ENCODE measurements at regions not wholly inside any gene's neighbourhood (a gene's known extent, or its start where the extent isn't known, plus 50 kb on each side); places are given as distances from the start of the nearest gene placed in this dataset.

GRCh38 chr10:65811931-65812525, 1113.8 kb upstream of the LRRTM3 start:
- no peak for TF ChIP-seq CTCF (IDR thresholded peaks at IDR 0.05; ENCODE audit: low read depth, low read length, missing control alignments)
- H3K27ac ChIP-seq, result no peak overlapping the region
- in situ Hi-C loops (cut with HindIII; ENCODE audit: low pct_ligation_motif_present, low sequenced_read_pairs), result no loop called here
- no peak for DNase-seq
- no peaks in the 10 kb centered on the region for H3K36me3 ChIP-seq (replicated peaks)
- no peaks in the 10 kb centered on the region for H3K27me3 ChIP-seq (replicated peaks)
- H3K4me3 ChIP-seq (ENCODE audit: low read depth, low read length), result no peak overlapping the region

- no peak for TF ChIP-seq CTCF (IDR thresholded peaks at IDR 0.05; ENCODE audit: low read depth, low read length, missing control alignments)
- Histone ChIP-seq H3K4me3 (ENCODE audit: low read depth, low read length) (no peak overlapping the region), H3K36me3 (replicated peaks) (no peaks in the 10 kb centered on the region), H3K27me3 (replicated peaks) (no peaks in the 10 kb centered on the region), H3K27ac (no peak overlapping the region)
- no peak for DNase-seq
- in situ Hi-C loops (cut with HindIII; ENCODE audit: low pct_ligation_motif_present, low sequenced_read_pairs), result no loop called here
These were observed 1109.3 kb upstream of the LRRTM3 start for GRCh38 chr10:65816536-65816935.

- DNase-seq, result no peak
- no peak overlapping the region for H3K27ac ChIP-seq
- no peak overlapping the region for H3K4me3 ChIP-seq (ENCODE audit: low read depth, low read length)
- no peaks in the 10 kb centered on the region for H3K36me3 ChIP-seq (replicated peaks)
- TF ChIP-seq CTCF (IDR thresholded peaks at IDR 0.05; ENCODE audit: low read depth, low read length, missing control alignments), result no peak
- no peaks in the 10 kb centered on the region for H3K27me3 ChIP-seq (replicated peaks)
- in situ Hi-C loops (cut with HindIII; ENCODE audit: low pct_ligation_motif_present, low sequenced_read_pairs), result no loop called here
These were observed 1106.8 kb upstream of the LRRTM3 start for GRCh38 chr10:65818990-65819389.

- Histone ChIP-seq H3K27ac (no peak overlapping the region), H3K36me3 (replicated peaks) (no peaks in the 10 kb centered on the region), H3K27me3 (replicated peaks) (no peaks in the 10 kb centered on the region), H3K4me3 (ENCODE audit: low read depth, low read length) (no peak overlapping the region)
- in situ Hi-C loops (cut with HindIII; ENCODE audit: low pct_ligation_motif_present, low sequenced_read_pairs), result no loop called here
- no peak for TF ChIP-seq CTCF (IDR thresholded peaks at IDR 0.05; ENCODE audit: low read depth, low read length, missing control alignments)
- no peak for DNase-seq
These were observed 1098.5 kb upstream of the LRRTM3 start for GRCh38 chr10:65827359-65827758.

- Histone ChIP-seq H3K36me3 (replicated peaks) (no peaks in the 10 kb centered on the region), H3K27me3 (replicated peaks) (no peaks in the 10 kb centered on the region), H3K27ac (no peak overlapping the region), H3K4me3 (ENCODE audit: low read depth, low read length) (no peak overlapping the region)
- in situ Hi-C loops (cut with HindIII; ENCODE audit: low pct_ligation_motif_present, low sequenced_read_pairs), result no loop called here
- no peak for TF ChIP-seq CTCF (IDR thresholded peaks at IDR 0.05; ENCODE audit: low read depth, low read length, missing control alignments)
- DNase-seq, result no peak
These were observed 1087.0 kb upstream of the LRRTM3 start for GRCh38 chr10:65838811-65839210.

GRCh38 chr10:65843203-65843602, 1082.6 kb upstream of the LRRTM3 start:
- TF ChIP-seq CTCF (IDR thresholded peaks at IDR 0.05; ENCODE audit: low read depth, low read length, missing control alignments), result no peak
- Histone ChIP-seq H3K36me3 (replicated peaks) (no peaks in the 10 kb centered on the region), H3K27ac (no peak overlapping the region), H3K27me3 (replicated peaks) (no peaks in the 10 kb centered on the region), H3K4me3 (ENCODE audit: low read depth, low read length) (no peak overlapping the region)
- in situ Hi-C loops (cut with HindIII; ENCODE audit: low pct_ligation_motif_present, low sequenced_read_pairs), result no loop called here
- DNase-seq, result no peak
